ENCODE measurements at regions not wholly inside any gene's neighbourhood (a gene's known extent, or its start where the extent isn't known, plus 50 kb on each side); places are given as distances from the start of the nearest gene placed in this dataset.

DNA sequence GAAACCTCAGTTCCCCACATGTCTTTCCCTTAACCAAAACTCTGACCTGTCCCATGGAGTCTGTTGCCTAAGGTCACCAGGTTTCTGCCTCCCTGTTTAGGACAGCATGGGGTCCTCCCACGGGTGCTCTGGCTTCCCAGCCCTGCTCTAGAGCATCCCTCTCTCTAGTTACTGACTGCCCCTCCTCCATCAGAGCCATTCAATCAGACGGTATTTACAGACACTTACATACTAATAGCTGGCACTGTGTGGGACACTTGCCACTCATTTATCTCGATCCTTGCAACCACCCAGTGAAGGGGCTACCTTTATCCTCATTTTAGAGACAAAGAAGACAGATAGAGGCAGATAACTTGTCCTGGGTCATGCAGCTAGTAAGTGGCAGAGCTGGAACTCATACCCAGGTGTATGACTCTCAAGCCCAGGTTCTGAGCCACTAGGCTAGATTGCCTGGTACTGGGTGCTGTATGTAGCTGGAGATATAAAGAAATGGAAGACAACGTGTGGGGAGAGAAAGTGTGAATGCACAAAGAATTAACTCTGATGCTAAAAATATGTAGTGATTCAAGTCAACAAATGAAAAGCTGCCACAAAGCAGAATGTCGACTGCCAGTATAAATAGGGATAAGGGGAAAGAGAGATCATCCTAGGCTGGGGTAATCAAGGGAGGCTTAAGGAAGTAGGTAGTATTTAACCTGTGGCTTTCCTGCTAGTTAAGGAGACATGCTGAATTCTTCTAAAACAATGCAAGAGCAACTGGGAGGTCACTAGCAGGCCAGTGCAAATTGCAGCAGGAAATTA lies 52.5 kb upstream of the PDE8B start:
- DNase-seq, result no peak

DNA sequence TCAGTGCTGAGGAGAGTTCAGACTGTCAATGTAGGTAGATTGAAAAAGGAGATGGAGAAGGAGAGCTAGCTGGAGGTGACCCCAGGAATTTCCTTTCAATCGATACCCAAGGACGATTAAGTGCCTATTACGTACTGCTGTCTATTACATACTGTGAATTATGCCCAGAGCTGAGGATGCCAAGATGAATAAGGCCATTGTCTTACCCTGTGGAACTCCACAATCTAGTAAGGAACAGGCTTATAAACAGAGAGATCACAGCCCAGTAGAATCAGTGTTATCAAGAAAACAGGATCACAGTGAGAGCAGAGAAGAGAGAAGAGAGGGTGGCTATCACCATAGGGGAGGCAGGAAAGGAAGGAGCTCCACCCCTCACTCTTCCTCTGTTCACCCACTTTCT lies 54.1 kb upstream of the PDE8B start:
- no peak for DNase-seq

DNA sequence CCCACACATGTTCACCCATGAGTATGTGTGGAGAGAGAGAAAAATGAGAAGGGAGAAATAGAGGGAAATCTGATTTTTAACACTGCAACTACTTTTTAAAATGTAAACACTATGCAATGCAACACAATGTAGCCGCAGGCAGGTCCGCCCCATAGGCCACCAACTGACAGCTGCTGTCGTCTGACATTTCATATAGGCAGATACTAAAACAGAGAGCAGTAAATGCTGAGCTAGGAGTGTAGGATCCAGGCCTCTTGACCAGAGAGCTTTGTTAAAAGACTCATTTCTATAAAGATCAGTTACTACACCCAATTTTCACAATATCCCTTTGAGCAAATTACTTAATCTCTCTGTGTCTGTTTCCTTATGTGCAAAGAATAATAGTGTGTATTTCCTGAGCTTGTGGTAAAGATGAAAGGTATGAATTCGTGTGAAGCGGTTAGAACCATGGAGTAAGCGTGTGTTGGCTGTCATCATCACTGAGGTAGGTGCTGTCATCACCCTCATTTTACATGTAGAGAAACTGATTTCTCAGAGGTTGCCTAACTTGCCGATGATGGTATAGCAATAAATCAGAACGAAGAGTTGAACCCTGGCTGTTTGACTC lies 55.2 kb upstream of the PDE8B start:
- DNase-seq, result no peak

DNA sequence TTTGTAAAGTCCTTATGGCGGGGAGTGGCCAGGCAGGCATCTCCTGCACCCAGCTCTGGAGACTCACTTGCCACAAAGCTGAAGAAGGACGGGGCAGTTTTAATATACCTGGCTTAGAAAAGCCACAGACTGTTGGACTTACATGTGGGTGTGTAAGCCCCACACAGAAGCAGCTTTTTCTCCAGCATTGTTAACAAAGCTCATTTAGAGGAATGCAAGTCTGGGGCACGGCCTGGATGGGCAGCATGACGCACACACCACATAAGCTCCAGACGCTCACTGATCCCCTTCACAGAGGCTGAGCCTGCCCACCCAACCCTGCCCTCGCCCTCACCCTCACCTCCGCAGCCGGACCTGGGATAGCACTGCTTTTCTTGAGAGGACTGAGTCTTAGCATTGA lies 58.0 kb upstream of the PDE8B start:
- DNase-seq, result no peak

DNA sequence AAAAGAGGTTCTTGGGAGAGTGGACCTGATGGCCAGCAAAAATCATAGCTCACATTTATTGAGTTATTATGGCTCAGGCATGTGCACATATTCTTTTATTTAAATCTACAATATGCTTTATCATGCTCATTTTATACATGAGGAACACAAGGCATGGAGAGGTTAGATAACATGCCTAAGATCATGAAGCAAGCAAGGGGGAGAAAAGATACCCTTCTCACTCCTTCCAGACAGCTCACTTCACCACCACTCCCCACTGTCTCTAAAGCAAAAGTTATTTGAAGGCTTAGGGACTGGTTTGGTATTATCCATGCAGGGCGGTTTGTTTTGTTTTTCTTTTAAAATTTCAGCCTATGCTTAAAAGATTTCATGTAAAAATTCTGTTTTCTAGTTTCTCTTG lies 59.0 kb upstream of the PDE8B start:
- DNase-seq, result no peak

DNA sequence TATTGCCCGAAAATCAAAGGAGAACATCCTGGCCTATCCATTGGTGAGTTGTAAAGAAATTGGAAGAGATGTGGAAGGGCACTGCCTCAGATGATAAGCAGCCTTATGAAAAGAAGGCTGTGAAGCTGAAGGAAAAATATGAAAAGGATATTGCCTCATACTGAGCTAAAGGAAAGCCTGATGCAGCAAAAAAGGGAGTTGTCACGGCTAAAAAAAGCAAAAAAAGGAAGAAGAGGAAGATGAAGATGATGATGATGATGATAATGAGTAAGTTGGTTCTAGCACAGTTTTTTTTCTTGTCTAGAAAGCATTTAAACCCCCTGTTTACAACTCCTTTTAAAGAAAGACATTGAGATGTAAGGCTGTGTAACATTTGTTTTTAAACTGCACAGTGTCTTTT lies 59.8 kb upstream of the ZBED3 start:
- DNase-seq, result no peak

DNA sequence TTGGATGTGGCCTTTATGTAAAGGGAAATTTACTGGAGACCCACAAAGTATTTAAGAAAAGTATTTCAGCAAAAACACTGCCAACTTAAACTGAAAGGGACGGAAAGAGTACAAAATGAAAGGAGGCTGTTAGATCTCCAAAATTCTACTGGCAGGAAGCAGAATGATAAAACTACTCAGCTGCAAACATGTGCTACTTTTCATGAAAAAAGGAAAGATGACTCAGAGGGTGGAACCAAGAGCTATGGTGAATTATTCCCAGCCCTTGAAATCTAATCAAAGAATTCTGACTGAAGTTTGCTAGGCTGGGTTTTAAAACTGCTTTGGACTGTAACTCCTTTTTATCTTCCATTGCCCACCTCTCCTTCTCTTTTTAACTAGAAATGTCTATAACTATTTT lies 58.6 kb upstream of the ZBED3 start:
- DNase-seq, result no peak

DNA sequence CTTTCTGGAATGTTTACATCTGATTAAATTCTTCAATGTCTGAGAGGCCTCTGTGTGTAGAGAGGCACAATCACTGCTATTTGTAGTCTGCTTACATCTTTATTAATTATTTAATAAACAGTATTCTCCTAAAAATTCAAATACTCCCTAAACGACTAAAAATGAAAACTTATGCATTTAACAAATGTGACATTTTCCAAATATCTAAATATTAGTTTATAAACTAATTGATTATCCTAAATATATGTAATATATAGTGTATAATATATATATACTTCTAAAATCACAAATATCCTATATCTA lies 57.7 kb upstream of the ZBED3 start:
- no peak for DNase-seq

DNA sequence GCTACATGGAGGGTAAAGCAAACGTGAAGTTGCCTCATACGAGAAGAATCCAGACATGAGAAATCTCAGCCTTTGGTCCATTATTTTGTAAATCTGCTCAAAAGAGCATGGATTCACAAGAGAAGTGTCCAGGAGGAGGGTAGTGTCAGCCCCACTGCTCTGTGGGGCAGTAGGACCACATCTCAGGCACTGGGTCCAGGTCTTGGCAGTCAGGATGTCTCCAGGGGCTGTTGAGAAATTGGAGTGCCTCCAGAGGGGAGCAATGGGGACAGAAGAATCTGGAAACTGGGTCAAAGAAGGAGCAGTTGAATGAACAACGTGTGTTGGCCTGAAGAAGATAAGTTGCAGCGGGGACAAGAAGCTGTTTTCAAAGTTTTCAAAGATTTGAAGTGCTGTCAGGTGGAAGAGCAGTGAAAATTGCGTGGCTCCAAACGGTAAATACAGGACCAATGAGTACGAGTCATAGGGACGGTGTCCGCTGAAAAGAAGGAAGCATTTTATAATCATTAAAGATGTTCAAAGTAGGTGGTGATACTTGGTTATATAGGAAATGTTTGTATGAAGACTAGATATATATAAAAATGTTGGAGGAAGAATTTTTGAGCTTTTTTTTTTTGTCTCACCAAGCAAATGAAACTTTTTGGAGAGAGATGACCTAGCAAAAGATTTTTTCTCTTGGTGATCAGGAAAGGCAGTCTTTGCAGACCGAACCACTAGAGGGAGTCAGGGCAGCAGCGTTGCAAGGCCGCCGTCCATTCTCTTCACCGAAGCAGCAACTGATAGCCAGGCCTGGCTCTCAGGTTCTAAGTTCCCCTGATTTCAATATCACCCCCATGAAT lies 57.1 kb upstream of the ZBED3 start:
- peak; percentile 17 to 80 for DNase-seq

DNA sequence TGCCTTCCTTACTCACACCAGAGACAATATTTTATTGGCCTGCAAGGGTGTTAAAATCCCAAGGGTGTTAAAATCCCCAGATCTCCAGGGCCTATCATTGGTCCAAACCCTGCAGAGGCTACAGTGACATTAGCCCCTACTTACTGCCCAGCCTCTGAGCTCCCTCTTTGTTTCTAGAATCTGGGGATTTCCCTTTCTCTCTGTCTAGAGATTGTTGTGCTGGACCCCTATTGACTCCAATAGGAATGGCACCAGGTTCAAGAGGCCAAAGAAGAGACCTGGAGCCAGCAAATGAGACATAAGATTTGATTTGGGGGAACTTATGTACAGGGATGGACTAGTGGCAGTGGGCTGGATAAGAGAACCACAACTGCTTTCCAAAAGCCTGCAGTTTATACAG lies 53.3 kb upstream of the ZBED3 start:
- no peak for DNase-seq

DNA sequence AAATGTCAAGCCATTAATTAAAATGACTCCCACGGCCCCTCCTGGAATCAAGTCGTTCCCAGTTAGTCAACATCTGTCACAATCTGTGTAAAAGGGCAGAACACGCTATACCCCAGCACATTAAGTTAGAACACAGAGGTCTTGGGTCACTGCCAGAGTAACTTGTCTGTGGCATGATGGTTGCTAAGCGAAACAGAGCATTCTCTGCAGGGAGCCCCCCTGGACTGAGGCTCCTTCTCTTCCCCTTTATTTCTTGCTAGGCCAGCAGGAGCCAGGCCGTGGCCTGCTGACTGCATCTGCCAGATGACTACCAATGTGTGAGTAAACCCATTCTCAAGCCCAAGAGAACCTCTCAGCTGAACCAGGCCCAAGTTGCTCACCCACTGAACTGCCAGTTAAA lies 51.9 kb upstream of the ZBED3 start:
- peak; percentile 92 to 94 for DNase-seq

All from NCI-H446 (cell line).